SK-N-SH treated with all-trans-retinoic acid at 6 μM for 48 hours (cell line): ENCODE measurements at regions not wholly inside any gene's neighbourhood (a gene's known extent, or its start where the extent isn't known, plus 50 kb on each side); places are given as distances from the start of the nearest gene placed in this dataset.

Experiments used
- ATAC-seq: fragments of 200-7000 bp; cut with Tn5 transposase; 3 replicates; pipeline ENCODE4 v1.9.1; 2020; ENCODE audit warnings: mild to moderate bottlenecking, moderate library complexity
- ARNTL ChIP-seq: fragments of 450-650 bp; formaldehyde crosslinking; IDR thresholded peaks from 2 replicates; pipeline ENCODE4 v1.5.0; 2020; ENCODE audit warnings: low read depth, mild to moderate bottlenecking, moderate library complexity, borderline replicate concordance
- CREB5 ChIP-seq: fragments of 250-450 bp; sonication (Bioruptor Pico); IDR thresholded peaks from 2 replicates; pipeline ENCODE4 v1.5.1; 2020; ENCODE audit warnings: low read depth, mild to moderate bottlenecking, moderate library complexity
- ESRRG ChIP-seq: fragments of 250-450 bp; sonication (Bioruptor Pico); IDR thresholded peaks from 2 replicates; pipeline ENCODE4 v1.6.1; 2021; ENCODE audit warnings: mild to moderate bottlenecking
- GLIS3 ChIP-seq: fragments of 250-450 bp; sonication (Bioruptor Pico); IDR thresholded peaks from 2 replicates; pipeline ENCODE4 v1.5.0; 2020; ENCODE audit warnings: mild to moderate bottlenecking, moderate library complexity
- ISL1 ChIP-seq: fragments of 250-450 bp; sonication (Bioruptor Pico); IDR thresholded peaks from 2 replicates; pipeline ENCODE4 v2.1.2; 2022; ENCODE audit warnings: mild to moderate bottlenecking, moderate library complexity
- OSR1 ChIP-seq: fragments of 250-450 bp; sonication (Bioruptor Pico); IDR thresholded peaks from 2 replicates; pipeline ENCODE4 v1.8.0; 2022; ENCODE audit warnings: moderate library complexity, mild to moderate bottlenecking, inconsistent platforms
- PPARA ChIP-seq: fragments of 250-450 bp; sonication (Bioruptor Pico); IDR thresholded peaks from 2 replicates; pipeline ENCODE4 v1.5.0; 2020; ENCODE audit warnings: mild to moderate bottlenecking, borderline replicate concordance
- RARB ChIP-seq: fragments of 250-450 bp; sonication (Bioruptor Pico); IDR thresholded peaks from 2 replicates; pipeline ENCODE4 v1.8.0; 2021; ENCODE audit warnings: mild to moderate bottlenecking, moderate library complexity
- SNAI2 ChIP-seq: fragments of 250-450 bp; sonication (Bioruptor Pico); IDR thresholded peaks from 2 replicates; pipeline ENCODE4 v1.5.0; 2020; ENCODE audit warnings: mild to moderate bottlenecking, moderate library complexity
- TOX ChIP-seq: fragments of 250-450 bp; sonication (Bioruptor Pico); IDR thresholded peaks from 2 replicates; pipeline ENCODE4 v1.8.0; 2021; ENCODE audit warnings: mild to moderate bottlenecking, moderate library complexity, borderline replicate concordance
- TSHZ2 ChIP-seq: fragments of 250-450 bp; sonication (Bioruptor Pico); IDR thresholded peaks from 2 replicates; pipeline ENCODE4 v1.5.0; 2020; ENCODE audit warnings: mild to moderate bottlenecking, moderate library complexity
- ZC3H10 ChIP-seq: fragments of 250-450 bp; sonication (Bioruptor Pico); IDR thresholded peaks from 2 replicates; pipeline ENCODE4 v1.5.1; 2021; ENCODE audit warnings: mild to moderate bottlenecking, moderate library complexity
- ZFP3 ChIP-seq: fragments of 250-450 bp; sonication (Bioruptor Pico); IDR thresholded peaks from 2 replicates; pipeline ENCODE4 v1.5.0; 2020; ENCODE audit warnings: mild to moderate bottlenecking, moderate library complexity
- ZNF565 ChIP-seq: fragments of 450-650 bp; formaldehyde crosslinking; conservative IDR thresholded peaks from 2 replicates; pipeline ENCODE4 v1.5.0; 2020; ENCODE audit warnings: low read depth, mild to moderate bottlenecking, moderate library complexity
- ZNF8 ChIP-seq: fragments of 450-650 bp; formaldehyde crosslinking; IDR thresholded peaks from 2 replicates; pipeline ENCODE4 v1.5.0; 2020; ENCODE audit warnings: mild to moderate bottlenecking, moderate library complexity
- TF ChIP-seq, protein P1 (sequence below): fragments of 250-450 bp; sonication (Bioruptor Pico); IDR thresholded peaks from 2 replicates; pipeline ENCODE4 v1.5.1; 2021; ENCODE audit warnings: mild to moderate bottlenecking, moderate library complexity
- TF ChIP-seq, protein P2 (sequence below): fragments of 250-450 bp; sonication (Bioruptor Pico); IDR thresholded peaks from 2 replicates; pipeline ENCODE4 v1.8.0; 2021; ENCODE audit warnings: low read depth, mild to moderate bottlenecking, moderate library complexity, borderline replicate concordance

- TF ChIP-seq SNAI2 (CRISPR knock-in tag): no peak
Measured at GRCh38 chr4:23353200-23353599, 536.6 kb downstream of the PPARGC1A start (continued).

GRCh38 chr4:23348789-23349498 lies 540.9 kb downstream of the PPARGC1A start:
- TF ChIP-seq ESRRG (CRISPR knock-in tag): no peak

GRCh38 chr4:23337292-23337691 lies 552.6 kb downstream of the PPARGC1A start:
- no peak for ATAC-seq

More at GRCh38 chr4:23348789-23349498, 540.9 kb downstream of the PPARGC1A start:
- ATAC-seq: no peak

GRCh38 chr4:23333946-23334878 lies 555.6 kb downstream of the PPARGC1A start:
- ATAC-seq: no peak
- TF ChIP-seq ISL1 (CRISPR knock-in tag) (0 out of 2 replicates have a peak, but pooled peaks have one; percentile 20), ZNF8 (CRISPR knock-in tag) (no peak)

More at GRCh38 chr4:23337292-23337691, 552.6 kb downstream of the PPARGC1A start:
- TF ChIP-seq, protein P1, sequence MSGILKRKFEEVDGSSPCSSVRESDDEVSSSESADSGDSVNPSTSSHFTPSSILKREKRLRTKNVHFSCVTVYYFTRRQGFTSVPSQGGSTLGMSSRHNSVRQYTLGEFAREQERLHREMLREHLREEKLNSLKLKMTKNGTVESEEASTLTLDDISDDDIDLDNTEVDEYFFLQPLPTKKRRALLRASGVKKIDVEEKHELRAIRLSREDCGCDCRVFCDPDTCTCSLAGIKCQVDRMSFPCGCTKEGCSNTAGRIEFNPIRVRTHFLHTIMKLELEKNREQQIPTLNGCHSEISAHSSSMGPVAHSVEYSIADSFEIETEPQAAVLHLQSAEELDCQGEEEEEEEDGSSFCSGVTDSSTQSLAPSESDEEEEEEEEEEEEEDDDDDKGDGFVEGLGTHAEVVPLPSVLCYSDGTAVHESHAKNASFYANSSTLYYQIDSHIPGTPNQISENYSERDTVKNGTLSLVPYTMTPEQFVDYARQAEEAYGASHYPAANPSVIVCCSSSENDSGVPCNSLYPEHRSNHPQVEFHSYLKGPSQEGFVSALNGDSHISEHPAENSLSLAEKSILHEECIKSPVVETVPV (CRISPR knock-in tag): no peak
- TF ChIP-seq ZC3H10 (CRISPR knock-in tag) (no peak), OSR1 (CRISPR knock-in tag) (no peak), CREB5 (CRISPR knock-in tag) (no peak), TOX (CRISPR knock-in tag) (no peak), ESRRG (CRISPR knock-in tag) (no peak), TSHZ2 (no peak), GLIS3 (CRISPR knock-in tag) (no peak), PPARA (CRISPR knock-in tag) (no peak), ZNF565 (no peak), ZFP3 (CRISPR knock-in tag) (no peak), RARB (CRISPR knock-in tag) (no peak), SNAI2 (CRISPR knock-in tag) (no peak), ZNF8 (CRISPR knock-in tag) (no peak)
- TF ChIP-seq, protein P2, sequence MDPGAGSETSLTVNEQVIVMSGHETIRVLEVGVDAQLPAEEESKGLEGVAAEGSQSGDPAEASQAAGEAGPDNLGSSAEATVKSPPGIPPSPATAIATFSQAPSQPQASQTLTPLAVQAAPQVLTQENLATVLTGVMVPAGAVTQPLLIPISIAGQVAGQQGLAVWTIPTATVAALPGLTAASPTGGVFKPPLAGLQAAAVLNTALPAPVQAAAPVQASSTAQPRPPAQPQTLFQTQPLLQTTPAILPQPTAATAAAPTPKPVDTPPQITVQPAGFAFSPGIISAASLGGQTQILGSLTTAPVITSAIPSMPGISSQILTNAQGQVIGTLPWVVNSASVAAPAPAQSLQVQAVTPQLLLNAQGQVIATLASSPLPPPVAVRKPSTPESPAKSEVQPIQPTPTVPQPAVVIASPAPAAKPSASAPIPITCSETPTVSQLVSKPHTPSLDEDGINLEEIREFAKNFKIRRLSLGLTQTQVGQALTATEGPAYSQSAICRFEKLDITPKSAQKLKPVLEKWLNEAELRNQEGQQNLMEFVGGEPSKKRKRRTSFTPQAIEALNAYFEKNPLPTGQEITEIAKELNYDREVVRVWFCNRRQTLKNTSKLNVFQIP (CRISPR knock-in tag): no peak

GRCh38 chr4:23333556-23333945 lies 556.3 kb downstream of the PPARGC1A start:
- TF ChIP-seq TOX (CRISPR knock-in tag) (no peak), TSHZ2 (no peak), ZNF565 (no peak), OSR1 (CRISPR knock-in tag) (no peak), ARNTL (CRISPR knock-in tag) (no peak), PPARA (CRISPR knock-in tag) (no peak), ISL1 (CRISPR knock-in tag) (no peak), ZFP3 (CRISPR knock-in tag) (no peak), GLIS3 (CRISPR knock-in tag) (no peak)
- TF ChIP-seq, protein P1 (CRISPR knock-in tag): no peak
- TF ChIP-seq, all 23 proteins: peak for 0
- ATAC-seq: no peak
